K562 (cell line): ENCODE measurements at regions not wholly inside any gene's neighbourhood (a gene's known extent, or its start where the extent isn't known, plus 50 kb on each side); places are given as distances from the start of the nearest gene placed in this dataset.

Experiments used
- BCL6 ChIP-seq: fragments of 250-450 bp; sonication (Bioruptor Pico); IDR thresholded peaks from 2 replicates; pipeline ENCODE4 v1.4.0; 2020
- BRF1 ChIP-seq: IDR thresholded peaks from 3 replicates; pipeline ENCODE4 v1.6.1; 2011; ENCODE audit warnings: borderline replicate concordance, mild to moderate bottlenecking; ENCODE audit not compliant: insufficient read length; ENCODE audit errors: extremely low read depth
- CBX2 ChIP-seq: fragments of 200-600 bp; sonication (generic); IDR thresholded peaks from one replicate; pipeline ENCODE4 v1.6.1; 2012; ENCODE audit warnings: mild to moderate bottlenecking, low read length, inconsistent platforms; ENCODE audit not compliant: insufficient read depth, poor library complexity, severe bottlenecking
- CGGBP1 ChIP-seq: fragments of 250-450 bp; sonication (Bioruptor Pico); IDR thresholded peaks from 2 replicates; pipeline ENCODE4 v1.9.0; 2021; ENCODE audit warnings: mild to moderate bottlenecking
- E2F1 ChIP-seq: sonication (generic); formaldehyde crosslinking; IDR thresholded peaks from 2 replicates; pipeline ENCODE4 v1.8.1; 2023; ENCODE audit warnings: mild to moderate bottlenecking, missing genetic modification reagents, moderate library complexity
- GABPB2 ChIP-seq: fragments of 250-450 bp; sonication (Bioruptor Pico); conservative IDR thresholded peaks from 2 replicates; pipeline ENCODE4 v1.5.1; 2021; ENCODE audit warnings: mild to moderate bottlenecking
- HDAC2 ChIP-seq: fragments of 450-650 bp; IDR thresholded peaks from 2 replicates; pipeline ENCODE4 v1.6.1; 2016; ENCODE audit warnings: mild to moderate bottlenecking
- JUND ChIP-seq, 2 experiments: IDR thresholded peaks; 2 replicates in 1 of 2; 3 replicates in 1 of 2; pipeline ENCODE4 v1.6.1; 2011; ENCODE audit warnings: borderline replicate concordance in 2 of 2, low read depth in 2 of 2, low read length in 2 of 2, improper control_type of control experiment in 1 of 2, missing biosample characterization in 1 of 2, missing genetic modification characterization in 1 of 2, missing genetic modification reagents in 1 of 2
- NFRKB ChIP-seq: fragments of 450-650 bp; IDR thresholded peaks from 2 replicates; pipeline ENCODE4 v1.6.1; 2016; ENCODE audit warnings: low read depth
- PML ChIP-seq: IDR thresholded peaks from 2 replicates; pipeline ENCODE4 v1.6.1; 2012; ENCODE audit warnings: low read length, inconsistent platforms
- RHOXF2B ChIP-seq: fragments of 250-450 bp; sonication (Bioruptor Pico); conservative IDR thresholded peaks from 2 replicates; pipeline ENCODE4 v1.5.1; 2021
- SRSF7 ChIP-seq: fragments of 200-400 bp; formaldehyde crosslinking; optimal IDR thresholded peaks from 2 replicates; pipeline ENCODE3; 2017; ENCODE audit warnings: mild to moderate bottlenecking, low read depth, low read length
- TCF15 ChIP-seq: fragments of 250-450 bp; sonication (Bioruptor Pico); IDR thresholded peaks from 2 replicates; pipeline ENCODE4 v1.8.0; 2022; ENCODE audit warnings: moderate library complexity, mild to moderate bottlenecking, inconsistent platforms
- THAP7 ChIP-seq: fragments of 250-450 bp; sonication (Bioruptor Pico); IDR thresholded peaks from 2 replicates; pipeline ENCODE4 v1.5.0; 2021
- ZHX1 ChIP-seq: fragments of 150-350 bp; conservative IDR thresholded peaks from 2 replicates; pipeline ENCODE4 v1.6.1; 2014; ENCODE audit warnings: low read length
- ZNF146 ChIP-seq: IDR thresholded peaks from one replicate; pipeline ENCODE4 v1.6.1; 2018; ENCODE audit warnings: missing compliant biosample characterization; ENCODE audit not compliant: unreplicated experiment
- ZNF184 ChIP-seq: sonication (generic); formaldehyde crosslinking; IDR thresholded peaks from 2 replicates; pipeline ENCODE4 v1.5.0; 2020; ENCODE audit warnings: missing genetic modification reagents
- ZNF232 ChIP-seq: sonication (generic); formaldehyde crosslinking; IDR thresholded peaks from 2 replicates; pipeline ENCODE4 v1.8.0; 2022; ENCODE audit warnings: mild to moderate bottlenecking, missing genetic modification reagents
- ZNF274 ChIP-seq: IDR thresholded peaks from 2 replicates; pipeline ENCODE4 v1.6.1; 2011; ENCODE audit warnings: low read depth, mild to moderate bottlenecking, low read length, moderate library complexity, borderline replicate concordance
- ZNF347 ChIP-seq: fragments of 450-650 bp; formaldehyde crosslinking; IDR thresholded peaks from 2 replicates; pipeline ENCODE4 v1.4.0; 2020; ENCODE audit warnings: low read depth, mild to moderate bottlenecking, moderate library complexity
- TF ChIP-seq, protein P1 (sequence below): fragments of 450-650 bp; formaldehyde crosslinking; IDR thresholded peaks from 2 replicates; pipeline ENCODE4 v1.4.0; 2022; ENCODE audit warnings: mild to moderate bottlenecking, moderate library complexity
- TF ChIP-seq, protein P2 (sequence below): fragments of 250-450 bp; sonication (Bioruptor Pico); IDR thresholded peaks from 2 replicates; pipeline ENCODE4 v1.8.0; 2021; ENCODE audit warnings: moderate library complexity, mild to moderate bottlenecking, inconsistent platforms

DNA sequence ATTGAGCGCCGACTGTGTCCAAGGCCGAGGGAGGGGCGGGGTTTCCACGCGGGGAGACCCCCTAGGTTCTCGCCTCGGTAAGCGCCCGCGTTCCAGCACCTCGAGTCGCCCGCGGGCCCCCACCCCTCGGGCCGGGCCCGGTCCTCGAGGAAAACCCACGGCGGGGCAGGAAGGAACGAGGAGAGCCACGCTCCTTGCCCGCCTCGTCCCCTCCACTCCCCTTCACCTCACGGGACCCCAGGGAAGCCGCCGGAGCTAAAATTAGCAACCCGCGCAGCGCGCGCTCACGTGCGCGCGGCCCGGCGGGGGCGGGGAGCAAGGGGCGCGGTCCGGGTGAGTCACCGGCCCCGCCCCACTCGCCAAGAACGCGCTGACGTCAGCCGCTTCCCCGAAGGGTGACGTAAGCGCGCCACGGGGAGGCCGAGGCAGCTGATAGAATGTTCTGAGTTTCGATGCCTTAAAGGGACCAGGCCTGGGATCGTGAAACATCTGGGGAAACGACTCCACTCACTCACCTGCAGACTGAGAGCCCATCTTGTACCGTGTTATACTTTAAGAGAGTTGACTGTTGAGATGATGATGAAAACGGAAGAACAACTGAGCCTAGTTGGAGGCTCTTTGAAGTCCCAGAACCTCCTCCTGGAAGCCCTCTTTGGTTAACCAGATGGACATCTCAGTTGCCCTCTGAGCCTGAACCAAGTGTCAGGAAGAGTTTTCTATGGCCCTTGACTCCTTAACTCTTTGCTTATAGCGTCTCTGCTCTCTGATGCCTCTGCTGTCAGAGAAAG is 49.7 kb upstream of the ATF3 start (continued):
- TF ChIP-seq, protein P1, sequence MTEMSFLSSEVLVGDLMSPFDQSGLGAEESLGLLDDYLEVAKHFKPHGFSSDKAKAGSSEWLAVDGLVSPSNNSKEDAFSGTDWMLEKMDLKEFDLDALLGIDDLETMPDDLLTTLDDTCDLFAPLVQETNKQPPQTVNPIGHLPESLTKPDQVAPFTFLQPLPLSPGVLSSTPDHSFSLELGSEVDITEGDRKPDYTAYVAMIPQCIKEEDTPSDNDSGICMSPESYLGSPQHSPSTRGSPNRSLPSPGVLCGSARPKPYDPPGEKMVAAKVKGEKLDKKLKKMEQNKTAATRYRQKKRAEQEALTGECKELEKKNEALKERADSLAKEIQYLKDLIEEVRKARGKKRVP, result 0 out of 2 replicates have a peak, but pooled peaks have one; percentile 40
- TF ChIP-seq TCF15, result no peak
- no peak for TF ChIP-seq GABPB2 (CRISPR knock-in tag)
- TF ChIP-seq, protein P2, sequence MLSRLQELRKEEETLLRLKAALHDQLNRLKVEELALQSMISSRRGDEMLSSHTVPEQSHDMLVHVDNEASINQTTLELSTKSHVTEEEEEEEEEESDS (CRISPR knock-in tag), result no peak
- TF ChIP-seq NFRKB, result peak; percentile 38; the same call in 1 of the 2 replicates
- TF ChIP-seq ZNF184 (CRISPR knock-in tag), result no peak
- TF ChIP-seq PML, result peak; percentile 37; the same call in 1 of the 2 replicates
- no peak for TF ChIP-seq THAP7 (CRISPR knock-in tag)
- no peak for TF ChIP-seq BCL6 (CRISPR knock-in tag)
- TF ChIP-seq E2F1 (CRISPR knock-in tag), result peak; percentile 83
- TF ChIP-seq BRF1, result no peak
- TF ChIP-seq RHOXF2B (CRISPR knock-in tag), result no peak
- no peak for TF ChIP-seq CGGBP1 (CRISPR knock-in tag)
- TF ChIP-seq ZNF146 (CRISPR knock-in tag), result no peak
- TF ChIP-seq SRSF7, result no peak
- TF ChIP-seq JUND (IDR thresholded peaks at IDR 0.05; ENCODE audit: borderline replicate concordance, low read depth, low read length), result peak; percentile 100
- peak; percentile 100 for TF ChIP-seq JUND (tag; IDR thresholded peaks at IDR 0.05; ENCODE audit: borderline replicate concordance, low read depth, low read length)
- no peak for TF ChIP-seq ZNF347 (CRISPR knock-in tag)
- TF ChIP-seq CBX2, result no peak
- no peak for TF ChIP-seq ZHX1
- no peak for TF ChIP-seq ZNF232 (CRISPR knock-in tag)
- peak; percentile 100 for TF ChIP-seq HDAC2
- TF ChIP-seq ZNF274, result no peak
